Keratinocyte (primary cell): ENCODE measurements at regions not wholly inside any gene's neighbourhood (a gene's known extent, or its start where the extent isn't known, plus 50 kb on each side); places are given as distances from the start of the nearest gene placed in this dataset.

Source experiments
- DNase-seq: peaks from one replicate; pipeline ENCODE4 v3.0.0-alpha.2; 2011; ENCODE audit warnings: low read depth, missing footprints, low spot score
- FAIRE-seq: peaks from 2 replicates; lab custom pipeline; 2011; peaks lifted over from hg19 to GRCh38; lab: Jason Lieb, UNC
- H2AFZ ChIP-seq: 2 replicates; pipeline ENCODE4 v1.6.0; 2012; ENCODE audit warnings: low read length, control low read depth, inconsistent platforms; ENCODE audit not compliant: control insufficient read depth
- H3K27ac ChIP-seq: 2 replicates; pipeline ENCODE4 v1.5.1; 2011; ENCODE audit warnings: low read length; ENCODE audit not compliant: control insufficient read depth, insufficient read depth
- H3K27me3 ChIP-seq: 3 replicates; pipeline ENCODE4 v1.6.0; 2011; ENCODE audit warnings: low read length; ENCODE audit not compliant: control insufficient read depth, insufficient read depth; ENCODE audit errors: extremely low read depth
- H3K36me3 ChIP-seq, 2 experiments: 2 replicates in 1 of 2; 3 replicates in 1 of 2; pipeline ENCODE4 v1.5.1; 2011; ENCODE audit warnings: low read length in 2 of 2, mild to moderate bottlenecking in 1 of 2; ENCODE audit not compliant: control insufficient read depth in 2 of 2, insufficient read depth in 2 of 2; ENCODE audit errors: extremely low read depth in 1 of 2
- H3K4me1 ChIP-seq: 3 replicates; pipeline ENCODE4 v1.5.1; 2011; ENCODE audit warnings: low read length; ENCODE audit not compliant: control insufficient read depth, insufficient read depth; ENCODE audit errors: extremely low read depth
- H3K4me2 ChIP-seq: 3 replicates; pipeline ENCODE4 v1.6.0; 2011; ENCODE audit warnings: low read depth, low read length; ENCODE audit not compliant: control insufficient read depth, insufficient read depth; ENCODE audit errors: extremely low read depth
- H3K4me3 ChIP-seq, 3 experiments: fragments of 200-600 bp in 1 of 3; sonication (generic) in 1 of 3; 2 replicates in 2 of 3; 3 replicates in 1 of 3; pipeline ENCODE4 v1.5.1; 2011 to 2016; ENCODE audit warnings: low read length in 3 of 3, mild to moderate bottlenecking in 3 of 3, control low read depth in 2 of 3, inconsistent platforms in 1 of 3, low read depth in 1 of 3, mixed read lengths in 1 of 3, mixed run types in 1 of 3, moderate library complexity in 1 of 3; ENCODE audit not compliant: control insufficient read depth in 2 of 3, insufficient read depth in 2 of 3; ENCODE audit errors: extremely low read depth in 1 of 3
- H3K79me2 ChIP-seq: 2 replicates; pipeline ENCODE4 v1.6.0; 2012; ENCODE audit warnings: low read length; ENCODE audit not compliant: control insufficient read depth, insufficient read depth
- H3K9ac ChIP-seq: 3 replicates; pipeline ENCODE4 v1.6.0; 2011; ENCODE audit warnings: low read length; ENCODE audit not compliant: control insufficient read depth, insufficient read depth; ENCODE audit errors: extremely low read depth
- H3K9me1 ChIP-seq: 3 replicates; pipeline ENCODE4 v1.6.0; 2011; ENCODE audit warnings: low read length; ENCODE audit not compliant: control insufficient read depth, insufficient read depth; ENCODE audit errors: extremely low read depth
- H3K9me3 ChIP-seq: 2 replicates; pipeline ENCODE4 v1.5.1; 2012; ENCODE audit warnings: low read depth, low read length; ENCODE audit not compliant: control insufficient read depth
- H4K20me1 ChIP-seq: 3 replicates; pipeline ENCODE4 v1.6.0; 2011; ENCODE audit warnings: low read length; ENCODE audit not compliant: control insufficient read depth, insufficient read depth; ENCODE audit errors: extremely low read depth
- EZH2 ChIP-seq: IDR thresholded peaks from one replicate; pipeline ENCODE4 v1.6.1; 2012; ENCODE audit warnings: inconsistent platforms, mild to moderate bottlenecking, low read length, moderate library complexity
- dilution Hi-C: fragments of 300-500 bp; cut with MboI; formaldehyde crosslinking; loops from one replicate; pipeline ENCODE4 v1.7.0; 2020; ENCODE audit warnings: low sequenced_read_pairs; ENCODE audit not compliant: extremely low pct_ligation_motif_present
- TF ChIP-seq, protein P1 (sequence below), 3 experiments: IDR thresholded peaks in 1 of 3; conservative IDR thresholded peaks in 1 of 3; optimal IDR thresholded peaks in 1 of 3; 2 replicates in 2 of 3; 3 replicates in 1 of 3; pipeline versions ENCODE3 to v1.5.1; 2011; ENCODE audit warnings: low read length in 3 of 3, mild to moderate bottlenecking in 3 of 3, moderate library complexity in 2 of 3, control low read depth in 1 of 3, inconsistent platforms in 1 of 3; ENCODE audit not compliant: insufficient read depth in 2 of 3; ENCODE audit errors: extremely low read depth in 1 of 3

DNA sequence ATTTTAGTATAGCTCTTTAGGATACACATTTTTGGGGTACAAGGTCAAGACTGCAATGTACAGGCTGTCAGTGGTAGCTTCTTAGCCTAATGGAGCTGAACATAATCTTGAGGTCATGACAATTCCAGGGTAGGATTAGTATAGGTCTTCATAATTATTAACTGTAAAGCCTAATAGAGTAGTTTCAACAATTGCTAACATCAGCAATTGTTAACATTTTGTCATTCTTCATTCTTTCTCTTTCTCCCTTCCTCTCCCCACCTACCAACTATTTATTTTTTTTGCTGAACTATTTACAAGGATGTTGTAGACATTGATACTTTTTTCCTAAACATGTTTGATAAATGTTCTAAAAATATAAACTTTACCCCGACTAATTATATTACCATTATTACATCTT, 461.3 kb upstream of the DCC start:
- H3K9me1 ChIP-seq = no peaks in the 10 kb centered on the region
- FAIRE-seq = no peak
- TF ChIP-seq, protein P1, sequence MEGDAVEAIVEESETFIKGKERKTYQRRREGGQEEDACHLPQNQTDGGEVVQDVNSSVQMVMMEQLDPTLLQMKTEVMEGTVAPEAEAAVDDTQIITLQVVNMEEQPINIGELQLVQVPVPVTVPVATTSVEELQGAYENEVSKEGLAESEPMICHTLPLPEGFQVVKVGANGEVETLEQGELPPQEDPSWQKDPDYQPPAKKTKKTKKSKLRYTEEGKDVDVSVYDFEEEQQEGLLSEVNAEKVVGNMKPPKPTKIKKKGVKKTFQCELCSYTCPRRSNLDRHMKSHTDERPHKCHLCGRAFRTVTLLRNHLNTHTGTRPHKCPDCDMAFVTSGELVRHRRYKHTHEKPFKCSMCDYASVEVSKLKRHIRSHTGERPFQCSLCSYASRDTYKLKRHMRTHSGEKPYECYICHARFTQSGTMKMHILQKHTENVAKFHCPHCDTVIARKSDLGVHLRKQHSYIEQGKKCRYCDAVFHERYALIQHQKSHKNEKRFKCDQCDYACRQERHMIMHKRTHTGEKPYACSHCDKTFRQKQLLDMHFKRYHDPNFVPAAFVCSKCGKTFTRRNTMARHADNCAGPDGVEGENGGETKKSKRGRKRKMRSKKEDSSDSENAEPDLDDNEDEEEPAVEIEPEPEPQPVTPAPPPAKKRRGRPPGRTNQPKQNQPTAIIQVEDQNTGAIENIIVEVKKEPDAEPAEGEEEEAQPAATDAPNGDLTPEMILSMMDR (optimal IDR thresholded peaks at IDR 0.05 in 1 of 3, IDR thresholded peaks at IDR 0.05 in 1 of 3, conservative IDR thresholded peaks at IDR 0.05 in 1 of 3; ENCODE audit: extremely low read depth in 1 of 3, insufficient read depth in 2 of 3, low read length in 3 of 3) = no peak
- no peak for TF ChIP-seq EZH2

DNA sequence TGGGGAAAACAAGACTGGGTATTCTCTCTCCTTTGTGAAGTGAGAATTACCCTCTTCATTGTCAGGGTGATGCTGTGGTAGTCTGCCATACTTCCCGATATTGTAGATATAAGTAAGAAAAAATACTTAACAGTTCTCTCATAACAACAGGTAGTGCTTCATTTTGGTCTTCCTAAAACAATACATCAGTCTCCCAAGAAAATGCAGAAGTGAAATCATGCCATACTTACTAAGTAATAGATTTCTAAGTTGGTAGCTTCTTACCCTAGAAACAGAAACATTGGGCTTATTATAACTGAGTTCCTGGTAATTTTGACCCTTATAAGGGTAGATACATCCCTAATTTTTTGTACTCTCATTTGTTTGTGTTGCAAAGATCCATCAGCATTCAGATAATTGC, 460.7 kb upstream of the DCC start:
- Histone ChIP-seq H3K79me2 (no peaks in the 10 kb centered on the region), H3K27me3 (no peaks in the 10 kb centered on the region), H3K9ac (no peak overlapping the region), H2AFZ (no peak overlapping the region), H3K4me1 (no peaks in the 10 kb centered on the region), H3K4me3 (no peak overlapping the region), H3K4me2 (no peak overlapping the region), H4K20me1 (no peaks in the 10 kb centered on the region), H3K9me1 (no peaks in the 10 kb centered on the region), H3K27ac (no peak overlapping the region), H3K36me3 (no peaks in the 10 kb centered on the region), H3K9me3 (no peaks in the 10 kb centered on the region)
- no peak for FAIRE-seq
- DNase-seq = no peak
- dilution Hi-C loops = no loop called here
- no peak for TF ChIP-seq EZH2
- TF ChIP-seq, protein P1 (optimal IDR thresholded peaks at IDR 0.05 in 1 of 3, IDR thresholded peaks at IDR 0.05 in 1 of 3, conservative IDR thresholded peaks at IDR 0.05 in 1 of 3; ENCODE audit: extremely low read depth in 1 of 3, insufficient read depth in 2 of 3, low read length in 3 of 3) = no peak

More for the DNA sequence above, 461.3 kb upstream of the DCC start:
- no peak overlapping the region for H2AFZ ChIP-seq
- no peaks in the 10 kb centered on the region for H3K4me1 ChIP-seq
- no peak for DNase-seq
- dilution Hi-C loops = no loop called here
- no peaks in the 10 kb centered on the region for H3K27me3 ChIP-seq
- H3K79me2 ChIP-seq = no peaks in the 10 kb centered on the region
- H4K20me1 ChIP-seq = no peaks in the 10 kb centered on the region
- H3K4me2 ChIP-seq = no peak overlapping the region
- no peaks in the 10 kb centered on the region for H3K36me3 ChIP-seq
- H3K4me3 ChIP-seq = no peak overlapping the region
- H3K9ac ChIP-seq = no peak overlapping the region
- H3K9me3 ChIP-seq = no peaks in the 10 kb centered on the region
- H3K27ac ChIP-seq = no peak overlapping the region
